GM03348 (cell line): ENCODE measurements at regions not wholly inside any gene's neighbourhood (a gene's known extent, or its start where the extent isn't known, plus 50 kb on each side); places are given as distances from the start of the nearest gene placed in this dataset.
A peak's percentile ranks its signal among the peaks of the same experiment; 100 is the strongest.
"Not testable (repeated sequence)": the region's sequence is repeated elsewhere in the genome, so short reads cannot be mapped to it uniquely, and the experiment has no call there.

Experiments
- DNase-seq: peaks from one replicate; pipeline ENCODE4 v3.0.0; 2012; ENCODE audit warnings: low spot score

- peak; percentile 41 for DNase-seq
Observed at GRCh38 chr3:33919312-33920120, 121.1 kb downstream of the PDCD6IP start.

- DNase-seq, result no peak
Observed at GRCh38 chr3:33920511-33920910, 122.1 kb downstream of the PDCD6IP start.

- no peak for DNase-seq
Observed at GRCh38 chr3:33921608-33922007, 123.2 kb downstream of the PDCD6IP start.

- no peak for DNase-seq
Observed at GRCh38 chr3:33926998-33927605, 128.7 kb downstream of the PDCD6IP start.

- no peak for DNase-seq
Observed at GRCh38 chr3:33929813-33930212, 131.4 kb downstream of the PDCD6IP start.

GRCh38 chr3:33931512-33931911 lies 133.1 kb downstream of the PDCD6IP start:
- no peak for DNase-seq

GRCh38 chr3:33932010-33932764 lies 133.8 kb downstream of the PDCD6IP start:
- no peak for DNase-seq

- DNase-seq, result no peak
Observed at GRCh38 chr3:33936171-33936920, 137.9 kb downstream of the PDCD6IP start.

- no peak for DNase-seq
Observed at GRCh38 chr3:33936921-33937525, 138.6 kb downstream of the PDCD6IP start.

GRCh38 chr3:33937628-33938027 lies 139.2 kb downstream of the PDCD6IP start:
- no peak for DNase-seq

- no peak for DNase-seq
Observed at GRCh38 chr3:33940149-33940548, 141.7 kb downstream of the PDCD6IP start.

- DNase-seq, result no peak
Observed at GRCh38 chr3:33940736-33941135, 142.3 kb downstream of the PDCD6IP start.

GRCh38 chr3:33941804-33942203 lies 143.4 kb downstream of the PDCD6IP start:
- DNase-seq, result no peak

GRCh38 chr3:33942483-33943150 lies 144.2 kb downstream of the PDCD6IP start:
- DNase-seq, result no peak

GRCh38 chr3:33943277-33943676 lies 144.8 kb downstream of the PDCD6IP start:
- no peak for DNase-seq

- DNase-seq, result not testable (repeated sequence)
Observed at GRCh38 chr3:33946612-33947011, 148.2 kb downstream of the PDCD6IP start.

GRCh38 chr3:33947272-33948195 lies 149.1 kb downstream of the PDCD6IP start:
- no peak for DNase-seq

- no peak for DNase-seq
Observed at GRCh38 chr3:33949074-33949473, 150.6 kb downstream of the PDCD6IP start.

GRCh38 chr3:33954956-33955355 lies 156.5 kb downstream of the PDCD6IP start:
- no peak for DNase-seq

GRCh38 chr3:33956206-33956605 lies 157.8 kb downstream of the PDCD6IP start:
- DNase-seq, result no peak
